ENCODE measurements at regions not wholly inside any gene's neighbourhood (a gene's known extent, or its start where the extent isn't known, plus 50 kb on each side); places are given as distances from the start of the nearest gene placed in this dataset.
A peak's percentile ranks its signal among the peaks of the same experiment; 100 is the strongest.
"Not testable (repeated sequence)": the region's sequence is repeated elsewhere in the genome, so short reads cannot be mapped to it uniquely, and the experiment has no call there.

DNA sequence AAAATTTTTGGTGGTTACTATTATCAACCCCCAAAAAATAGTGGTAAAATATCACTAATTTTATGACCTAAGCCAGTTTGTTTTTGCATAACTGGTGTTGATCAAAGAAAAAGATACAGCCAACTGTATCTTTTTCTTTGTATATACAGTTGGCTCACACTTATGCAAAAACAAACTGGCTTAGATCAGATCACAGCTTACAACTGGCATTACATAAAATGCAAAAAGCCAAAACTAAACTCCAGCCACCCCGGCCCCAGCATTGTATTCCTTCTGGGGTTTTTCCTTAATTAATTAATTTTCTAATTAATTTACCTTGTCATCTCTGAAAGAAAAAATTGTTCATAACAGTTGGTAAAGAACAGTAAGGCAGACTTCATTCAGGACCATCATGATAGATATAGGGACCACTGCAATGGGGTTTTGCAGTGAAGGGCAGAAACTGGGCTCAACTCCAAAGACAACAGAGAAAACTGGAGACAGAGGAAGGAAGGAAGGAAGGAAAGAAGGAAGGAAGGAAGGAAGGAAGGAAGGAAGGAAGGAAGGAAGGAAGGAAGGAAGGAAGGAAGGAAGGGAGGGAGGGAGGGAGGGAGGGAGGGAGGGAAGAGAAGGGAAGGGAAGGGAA lies 202.1 kb downstream of the HNRNPD start:
- DNase-seq: no peak

DNA sequence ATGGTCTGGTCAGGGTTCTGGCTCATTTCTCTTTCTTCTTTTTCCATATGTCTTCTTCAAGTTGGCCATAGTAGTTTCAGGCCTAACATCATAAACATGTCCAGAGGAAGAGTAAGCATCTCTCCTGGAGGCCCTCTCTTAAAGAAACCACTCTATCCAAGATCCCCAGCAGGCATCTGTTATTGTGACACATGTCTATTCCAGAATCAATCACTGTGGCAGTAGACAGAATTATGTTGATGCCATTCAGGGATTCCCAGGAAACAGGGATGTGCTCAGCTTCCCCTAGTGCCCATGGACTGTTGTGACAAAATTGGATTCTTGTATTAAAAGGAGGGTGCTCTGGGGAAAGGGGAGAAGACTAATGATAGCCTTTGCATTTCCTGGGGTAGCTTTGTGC lies 224.0 kb downstream of the HNRNPD start:
- DNase-seq: no peak

DNA sequence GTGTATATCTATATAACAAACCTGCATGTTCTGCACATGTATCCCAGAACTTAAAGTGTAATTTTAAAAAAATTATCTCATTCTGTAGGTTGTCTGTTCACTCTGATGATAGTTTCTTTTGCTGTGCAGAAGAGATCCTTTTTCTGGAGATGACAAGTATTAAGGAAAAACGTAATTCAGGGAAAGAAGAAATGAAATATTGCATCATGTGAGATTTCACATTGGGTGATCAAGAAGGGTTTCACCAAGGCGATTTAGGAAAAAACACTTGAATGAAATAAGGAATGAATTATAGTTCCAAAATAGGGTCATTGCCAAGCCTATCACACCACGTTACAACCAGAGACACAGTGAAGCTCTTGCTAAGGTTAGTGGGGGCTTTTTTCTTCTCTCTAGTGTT lies 227.9 kb downstream of the HNRNPD start:
- no peak for DNase-seq

DNA sequence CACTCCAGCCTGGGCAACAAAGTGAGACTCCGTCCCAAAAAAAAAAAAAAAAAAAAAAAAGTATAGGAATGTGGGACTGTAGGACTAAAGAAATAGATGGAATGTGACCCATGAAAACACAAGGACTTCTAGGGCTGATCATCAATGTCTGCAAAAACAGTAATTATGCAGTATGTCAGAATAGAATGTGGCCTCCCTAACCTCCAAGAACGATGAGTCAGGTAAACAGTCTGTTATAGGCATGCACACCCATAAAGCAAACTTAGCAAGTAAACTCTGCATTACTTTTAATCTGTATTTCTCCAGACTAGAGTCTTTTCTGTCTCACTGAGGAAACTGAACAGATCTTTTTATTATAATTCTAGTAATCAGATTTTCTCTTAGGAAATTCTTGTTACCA lies 233.4 kb downstream of the HNRNPD start:
- no peak for DNase-seq

DNA sequence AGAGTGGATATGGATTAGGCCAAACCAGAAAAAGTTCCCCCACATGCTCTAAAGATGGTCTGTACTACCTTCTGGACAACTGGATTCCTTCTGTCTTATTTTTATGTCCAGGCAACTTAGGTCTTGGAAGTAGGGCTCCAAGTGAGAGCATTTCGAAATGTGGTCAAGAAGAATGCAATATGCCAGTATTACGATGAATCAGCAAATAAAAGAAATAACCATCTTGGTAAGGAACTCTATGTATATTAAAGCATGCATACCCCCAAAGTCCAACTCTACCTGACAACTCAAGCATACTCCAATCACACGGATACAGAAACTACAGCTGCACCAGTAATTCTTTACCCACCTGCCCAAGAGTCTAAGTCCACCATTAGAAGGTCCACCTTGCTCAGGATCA lies 234.5 kb downstream of the HNRNPD start:
- no peak for DNase-seq

DNA sequence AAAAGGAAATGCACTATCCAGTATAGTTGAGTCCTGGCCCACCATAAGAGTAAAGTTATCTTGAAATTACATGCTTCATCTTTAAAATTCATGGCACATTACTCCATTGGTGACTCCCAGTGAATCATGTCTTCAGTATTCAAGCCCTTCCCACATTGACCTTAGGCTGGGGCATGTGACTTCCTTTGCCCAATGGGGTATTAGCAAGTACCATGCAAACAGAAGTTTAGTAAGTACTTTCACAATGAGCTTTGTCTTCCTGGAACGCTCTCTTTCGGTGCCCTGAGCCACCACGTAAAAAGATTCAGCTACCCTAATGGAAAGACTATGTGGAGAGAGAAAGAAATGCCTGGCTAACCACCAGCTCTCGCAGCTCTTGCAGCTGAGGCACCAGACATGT lies 235.4 kb downstream of the HNRNPD start:
- peak; percentile 26 for DNase-seq

DNA sequence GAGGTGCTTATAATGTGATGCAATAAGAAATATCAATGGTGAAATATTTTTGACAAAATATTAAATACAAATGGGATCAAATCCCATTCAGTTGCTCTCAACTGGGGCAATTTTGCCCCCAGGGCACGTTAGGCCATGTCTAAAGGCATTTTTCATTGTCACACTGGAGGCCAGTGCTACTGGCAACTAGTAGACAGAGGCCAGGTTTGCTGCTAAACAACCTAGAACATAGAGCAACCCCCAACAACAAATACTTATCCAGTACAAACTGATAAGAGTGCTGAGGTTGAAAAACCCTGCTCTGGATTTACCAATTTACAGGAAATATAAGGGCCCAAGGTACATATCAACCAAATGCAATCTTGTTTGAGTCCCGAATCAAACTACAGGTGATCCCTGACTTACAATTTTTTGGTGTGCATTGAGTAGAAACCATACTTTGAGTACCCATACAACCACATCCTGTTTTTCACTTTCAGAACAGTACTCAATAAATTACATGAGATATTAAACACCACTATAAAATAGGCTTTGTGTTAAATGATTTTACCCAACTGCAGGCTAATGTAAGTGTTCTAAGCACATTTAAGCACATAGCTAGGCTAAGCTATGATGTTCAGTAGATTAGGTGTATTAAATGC lies 237.5 kb downstream of the HNRNPD start:
- peak; percentile 11 for DNase-seq

DNA sequence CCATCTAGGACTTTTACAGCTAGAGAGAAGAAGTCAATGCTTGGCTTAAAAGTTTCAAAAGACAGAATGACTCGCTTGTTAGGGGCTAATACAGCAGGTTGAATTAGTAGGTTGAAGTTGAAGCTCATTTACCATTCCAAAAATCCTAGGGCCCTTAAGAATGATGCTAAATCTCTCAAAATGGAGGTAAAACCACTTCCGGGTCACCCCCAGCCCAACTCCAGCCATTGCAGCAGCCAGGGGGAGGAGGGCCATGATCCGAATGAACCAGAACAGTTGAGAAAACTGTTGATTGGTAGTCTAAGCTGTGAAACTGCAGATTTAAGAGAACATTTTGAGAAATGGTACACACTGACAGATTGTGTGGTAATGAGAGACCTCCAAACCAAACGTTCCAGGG lies 245.4 kb downstream of the HNRNPD start:
- DNase-seq: no peak

DNA sequence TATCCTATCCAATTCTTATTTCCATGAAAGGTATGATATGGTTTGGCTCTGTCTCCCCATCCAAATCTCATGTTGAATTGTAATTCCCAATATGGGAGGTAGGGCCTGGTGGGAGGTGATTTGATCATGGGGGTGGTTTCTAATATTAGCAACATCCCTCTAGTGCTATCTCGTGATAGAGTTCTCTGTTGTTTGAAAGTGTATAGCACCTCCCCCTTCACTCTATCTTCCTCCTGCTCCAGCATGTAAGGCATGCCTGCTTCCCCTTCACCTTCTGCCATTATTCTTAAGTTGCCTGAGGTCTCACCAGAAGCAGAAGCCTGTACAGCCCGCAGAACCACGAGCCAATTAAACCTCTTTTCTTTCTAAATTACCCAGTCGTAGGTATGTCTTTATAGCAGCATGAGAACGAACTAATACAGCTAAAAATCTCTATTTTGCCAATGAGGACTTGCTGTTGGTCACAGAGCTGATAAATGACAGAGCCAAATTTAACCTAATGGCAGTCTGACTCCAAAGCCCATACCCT lies 247.2 kb downstream of the HNRNPD start:
- DNase-seq: no peak

DNA sequence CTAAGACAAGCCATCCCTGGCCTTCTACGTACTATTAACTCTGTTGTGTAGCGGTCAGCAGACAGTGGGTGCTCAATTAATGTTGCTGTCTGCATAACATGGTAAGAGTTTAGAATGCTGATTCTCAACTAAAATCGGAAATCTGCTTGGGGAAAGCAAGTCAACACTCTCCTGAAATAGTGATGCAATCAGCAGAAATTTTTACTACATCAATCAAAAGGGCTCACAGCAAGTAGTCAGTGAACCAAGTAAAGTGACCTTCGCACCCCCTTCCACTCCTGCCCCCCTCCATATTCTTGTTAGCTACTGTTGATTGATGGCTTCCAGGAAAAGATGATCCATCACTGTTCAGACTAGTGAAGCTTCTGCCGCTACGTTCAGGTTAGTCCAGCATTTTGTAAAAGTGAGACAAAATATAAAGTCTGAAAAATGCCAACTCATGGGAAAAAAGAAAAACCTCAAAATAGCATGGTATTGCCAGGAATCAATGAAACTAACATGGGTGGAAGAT lies 247.9 kb downstream of the HNRNPD start:
- no peak for DNase-seq

DNA sequence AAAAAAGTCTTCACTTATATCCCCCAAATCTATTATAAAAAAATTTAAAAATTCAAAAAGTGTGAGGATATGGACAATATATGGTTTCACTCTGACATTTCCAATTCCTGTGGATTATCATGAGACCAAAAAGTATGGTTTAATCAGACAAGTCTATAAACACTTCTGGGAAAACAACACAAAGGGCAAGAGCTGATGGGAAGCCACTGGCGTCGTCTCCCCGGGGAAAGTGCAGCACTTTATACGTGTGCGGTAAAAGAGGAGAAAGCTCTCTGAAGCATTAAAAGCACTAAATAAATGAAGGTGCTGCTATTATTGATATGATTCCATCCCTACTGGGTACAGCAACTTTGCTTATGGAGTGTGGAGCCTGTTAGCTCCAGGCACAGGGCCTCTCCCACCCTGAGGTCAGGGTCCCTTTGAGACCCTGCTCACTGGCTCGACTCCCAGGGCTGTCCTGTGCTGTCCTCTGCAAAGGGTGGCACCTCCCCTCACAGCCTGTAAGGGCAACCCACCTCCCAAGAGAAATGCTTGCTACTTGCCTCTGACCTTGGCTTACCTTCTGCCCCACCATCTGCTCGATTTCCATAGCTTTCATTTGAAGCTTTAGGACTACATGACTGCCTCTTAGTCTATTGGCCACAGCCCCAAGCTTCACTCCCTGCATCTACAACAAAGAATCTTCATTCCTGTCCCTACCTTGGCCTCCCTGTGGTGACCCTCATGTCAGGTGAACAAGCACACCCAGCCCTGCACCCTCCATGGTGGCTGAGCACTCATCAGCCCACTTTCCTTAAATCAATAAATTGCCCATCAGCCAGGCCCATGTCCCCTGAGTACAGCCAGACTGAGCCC lies 248.6 kb downstream of the HNRNPD start:
- DNase-seq: no peak

DNA sequence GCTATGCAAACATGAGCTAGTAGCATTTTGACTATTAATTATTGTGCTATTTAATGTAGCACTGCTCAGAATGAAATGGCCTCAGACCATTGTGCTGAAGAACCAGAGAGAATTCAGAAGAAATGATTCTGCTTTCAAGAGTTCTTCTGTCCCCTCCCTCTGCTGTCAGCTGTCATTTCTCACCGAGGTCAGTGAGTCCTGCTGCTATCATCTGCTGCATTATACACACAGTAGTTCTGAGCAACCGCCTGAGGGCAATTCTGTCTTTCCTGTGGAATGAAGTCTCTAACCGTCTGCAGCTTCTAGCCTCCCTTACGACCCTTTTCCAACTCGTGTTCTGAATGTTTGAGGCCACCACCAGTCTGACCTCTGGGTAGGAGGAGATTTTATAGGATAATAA lies 249.4 kb downstream of the HNRNPD start:
- DNase-seq: no peak

DNA sequence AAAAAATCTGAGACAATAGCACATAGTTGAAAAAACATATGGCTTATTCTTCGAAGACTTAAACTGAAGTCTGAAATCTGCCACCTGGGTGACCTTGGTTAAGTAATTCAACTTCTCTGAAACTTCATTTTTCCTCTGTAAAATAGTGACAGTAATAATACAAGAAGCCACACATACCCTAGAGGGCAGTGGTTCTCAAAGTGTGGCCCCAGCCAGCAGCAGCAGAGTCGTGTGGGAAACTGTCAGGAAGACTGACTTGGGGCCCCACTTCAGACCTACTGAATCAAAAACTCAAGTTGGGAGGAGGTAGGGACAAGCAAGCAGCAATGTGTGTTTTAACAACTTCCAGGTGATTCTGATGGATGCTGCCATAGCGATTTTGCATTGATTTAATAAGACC lies 249.9 kb downstream of the HNRNPD start:
- no peak for DNase-seq

DNA sequence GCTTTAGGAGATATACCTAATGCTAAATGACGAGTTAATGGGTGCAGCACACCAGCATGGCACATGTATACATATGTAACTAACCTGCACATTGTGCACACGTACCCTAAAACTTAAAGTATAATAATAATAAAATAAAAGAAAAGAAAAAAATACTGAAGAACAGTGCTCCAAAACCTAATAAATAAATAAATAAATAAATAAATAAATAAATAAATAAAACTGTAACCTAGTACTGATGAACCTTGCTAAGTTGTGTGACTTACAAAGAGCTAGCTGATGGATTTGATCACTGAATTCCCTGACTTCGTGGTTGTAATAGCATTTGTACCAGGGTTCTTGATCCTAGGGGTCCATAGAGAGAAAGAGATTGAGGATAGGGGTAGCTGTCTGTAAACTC lies 258.6 kb downstream of the HNRNPD start:
- not testable (repeated sequence) for DNase-seq

DNA sequence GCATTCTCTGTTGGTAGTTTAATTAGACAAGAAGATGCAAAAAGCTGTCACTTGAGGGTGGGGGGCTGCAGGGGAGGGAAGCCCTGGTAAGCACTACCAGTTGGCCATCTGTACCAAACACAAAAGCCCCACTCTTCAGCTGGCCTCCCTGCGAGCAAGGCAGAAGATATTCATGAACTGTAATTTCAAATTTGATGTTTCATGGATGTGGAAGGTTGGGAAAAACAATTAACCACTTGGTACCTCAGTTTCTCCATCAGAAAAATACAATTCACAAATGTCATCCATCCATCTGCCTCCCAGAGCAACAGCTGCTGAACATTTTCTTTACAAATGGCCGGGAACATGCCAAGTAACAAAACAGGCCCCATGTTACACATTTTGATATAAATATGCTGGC lies 265.3 kb downstream of the HNRNPD start:
- DNase-seq: no peak

DNA sequence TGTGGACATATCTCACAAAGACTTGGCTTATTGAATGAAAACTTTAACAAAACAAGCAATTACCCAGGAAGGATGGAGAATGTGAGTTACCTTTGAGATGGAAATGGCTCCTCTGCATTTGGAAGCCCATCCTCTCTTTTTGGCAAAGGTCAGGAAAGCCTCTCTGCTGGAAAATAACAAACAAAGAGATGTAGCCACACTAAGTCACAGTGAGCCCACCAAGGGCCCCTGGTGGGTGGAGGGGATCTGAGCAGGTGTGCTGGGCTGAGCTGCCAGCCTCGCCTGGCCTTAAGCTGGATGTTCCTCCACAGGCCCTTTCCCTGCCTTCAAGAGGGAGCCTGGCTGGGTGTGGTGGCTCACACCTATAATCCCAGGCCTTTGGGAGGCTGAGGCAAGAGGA lies 269.2 kb downstream of the HNRNPD start:
- DNase-seq: no peak

DNA sequence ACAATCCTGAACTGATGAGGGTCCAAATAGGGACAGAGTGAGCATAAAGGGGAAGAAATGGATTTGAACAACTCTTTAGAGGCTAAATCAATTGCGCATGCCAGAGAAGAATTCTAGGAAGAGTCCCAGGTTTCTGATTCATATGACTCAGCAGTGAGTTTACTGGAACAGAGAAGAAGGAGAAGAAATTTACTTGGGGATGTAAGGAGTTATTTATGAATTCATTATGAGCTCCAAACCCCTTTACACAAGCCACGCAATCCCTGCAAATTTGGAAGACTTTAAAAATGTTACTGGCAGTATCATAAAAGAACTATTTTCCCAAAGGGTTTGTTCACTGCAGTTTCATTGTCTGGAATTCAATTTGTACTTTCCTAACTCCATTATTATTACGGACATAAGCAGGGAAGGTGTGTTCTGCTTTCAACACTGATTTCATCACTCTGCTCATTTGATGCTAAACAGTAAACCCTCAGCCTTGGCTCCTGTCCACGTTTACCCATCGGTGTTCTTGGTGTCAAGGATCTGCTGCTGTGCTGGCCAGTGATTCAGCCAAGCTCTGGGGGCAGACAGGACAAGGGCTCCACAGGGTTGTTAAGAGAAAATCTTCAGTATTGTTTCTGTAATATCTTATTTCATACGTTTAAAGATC lies 273.7 kb downstream of the HNRNPD start:
- no peak for DNase-seq

DNA sequence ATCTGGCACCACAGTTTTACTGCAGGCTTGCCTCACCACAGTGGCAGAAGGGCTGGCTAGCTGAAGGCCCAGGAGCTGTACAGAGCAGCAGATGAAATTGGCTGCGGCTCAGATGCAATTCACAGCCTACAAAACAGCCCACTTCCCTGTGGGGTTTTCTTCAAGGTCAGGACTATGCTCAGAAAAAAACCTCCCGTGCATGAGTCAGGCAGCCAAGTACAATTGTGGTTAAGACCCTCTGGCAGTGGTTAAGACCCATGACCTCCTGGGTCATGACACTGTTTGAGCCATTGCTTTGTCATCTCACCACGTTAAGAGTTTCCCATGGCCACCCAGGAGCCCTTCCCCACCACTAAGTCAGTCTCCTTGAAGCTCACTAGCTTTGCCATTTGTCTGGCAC lies 276.3 kb downstream of the HNRNPD start:
- no peak for DNase-seq

DNA sequence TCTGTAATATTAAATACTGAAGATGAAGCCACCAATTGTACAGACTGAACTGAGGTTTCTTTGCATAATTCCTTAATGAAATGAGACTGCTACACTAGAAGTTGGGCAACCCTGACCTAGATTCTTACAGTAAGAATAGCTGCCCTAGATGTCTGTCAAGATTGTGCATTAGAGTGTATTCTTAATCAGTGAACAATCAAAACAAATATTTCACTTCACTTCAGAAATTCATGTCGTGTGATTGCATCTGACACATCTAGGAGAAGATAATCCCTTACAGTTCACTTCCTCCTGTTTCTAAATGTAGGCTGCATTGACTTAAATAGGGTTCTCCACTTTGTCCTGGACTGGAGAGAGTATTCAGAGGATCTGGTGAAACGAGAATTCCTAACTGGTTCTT lies 283.1 kb downstream of the HNRNPD start:
- no peak for DNase-seq

DNA sequence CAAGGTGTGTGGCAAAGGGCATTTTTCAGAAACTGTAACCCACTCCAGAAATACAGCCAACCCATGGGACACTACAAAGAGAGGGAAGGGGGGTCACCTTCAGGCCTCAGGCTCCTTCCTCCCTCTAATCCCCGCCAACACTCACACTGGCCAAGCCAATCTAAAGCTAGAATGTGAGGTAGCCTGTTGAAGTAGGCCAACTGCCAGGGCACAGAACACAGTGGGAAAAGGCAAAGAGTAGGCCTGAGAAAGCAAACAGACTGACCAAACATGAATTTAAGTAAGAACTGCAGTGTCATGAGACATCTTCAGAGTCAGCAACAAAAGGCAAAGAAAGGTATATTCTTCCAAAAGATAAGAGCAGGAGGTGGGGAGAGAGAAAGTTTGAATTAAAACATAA lies 289.0 kb downstream of the HNRNPD start:
- no peak for DNase-seq

DNA sequence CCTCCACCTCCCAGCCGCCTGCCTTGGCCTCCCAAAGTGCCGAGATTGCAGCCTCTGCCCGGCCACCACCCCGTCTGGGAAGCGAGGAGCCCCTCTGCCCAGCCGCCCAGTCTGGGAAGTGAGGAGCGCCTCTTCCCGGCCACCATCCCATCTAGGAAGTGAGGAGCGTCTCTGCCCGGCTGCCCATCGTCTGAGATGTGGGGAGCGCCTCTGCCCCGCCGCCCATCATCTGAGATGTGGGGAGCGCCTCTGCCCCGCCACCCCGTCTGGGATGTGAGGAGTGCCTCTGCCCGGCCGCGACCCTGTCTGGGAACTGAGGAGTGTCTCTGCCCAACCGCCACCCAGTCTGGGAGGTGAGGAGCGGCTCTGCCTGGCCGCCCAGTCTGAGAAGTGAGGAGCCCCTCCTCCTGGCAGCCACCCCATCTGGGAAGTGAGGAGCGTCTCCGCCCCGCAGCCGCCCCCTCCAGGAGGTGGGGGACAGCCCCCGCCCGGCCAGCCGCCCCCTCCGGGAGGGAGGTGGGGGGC lies 296.3 kb downstream of the HNRNPD start:
- DNase-seq: not testable (repeated sequence)

DNA sequence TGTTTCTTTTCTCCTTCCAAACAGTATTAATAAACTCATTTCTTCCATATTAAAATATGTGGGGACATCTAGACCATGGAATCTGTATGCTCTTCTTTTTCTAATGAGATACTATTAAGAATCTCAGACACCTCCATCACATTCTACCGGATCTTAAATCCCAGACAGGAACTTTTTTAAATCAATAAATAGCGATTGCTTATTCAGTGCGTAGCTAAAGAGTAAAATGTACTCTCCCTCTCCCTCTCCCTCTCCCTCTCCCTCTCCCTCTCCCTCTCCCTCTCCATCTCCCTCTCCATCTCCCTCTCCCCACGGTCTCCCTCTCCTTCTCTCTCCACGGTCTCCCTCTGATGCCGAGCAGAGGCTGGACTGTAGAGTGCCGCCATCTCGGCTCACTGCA lies 297.0 kb downstream of the HNRNPD start:
- DNase-seq: no peak

DNA sequence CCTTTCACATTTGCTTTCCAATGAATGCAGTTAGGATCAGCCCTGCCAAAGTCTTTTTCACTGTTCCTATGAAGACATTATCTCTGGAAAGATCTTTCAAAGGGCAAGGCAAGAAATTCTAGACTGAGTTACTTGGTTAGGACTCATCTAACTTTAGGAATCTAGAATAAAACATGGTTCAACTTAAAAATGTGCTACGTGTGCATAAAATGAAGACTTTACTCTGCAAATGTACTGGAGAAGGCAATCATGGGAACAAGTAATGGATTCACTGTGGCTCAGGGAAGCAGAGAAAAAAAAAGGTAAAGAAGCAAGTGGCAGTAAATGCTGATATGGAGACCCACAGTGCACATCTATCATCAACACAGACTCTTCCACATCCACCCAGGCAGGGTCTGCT lies 297.4 kb downstream of the HNRNPD start:
- DNase-seq: no peak
